NCI-H82 (cell line): ENCODE measurements at regions not wholly inside any gene's neighbourhood (a gene's known extent, or its start where the extent isn't known, plus 50 kb on each side); places are given as distances from the start of the nearest gene placed in this dataset.

Experiments used
- DNase-seq: peaks from one replicate; lab custom pipeline; 2025; lab: John Stamatoyannopoulos, UW

- no peak for DNase-seq
These were observed 481.5 kb upstream of the ZFHX3 start for GRCh38 chr16:73529303-73530012.

GRCh38 chr16:73527187-73527586 lies 479.3 kb upstream of the ZFHX3 start:
- no peak for DNase-seq

- DNase-seq = no peak
These were observed 478.3 kb upstream of the ZFHX3 start for GRCh38 chr16:73526011-73526804.

GRCh38 chr16:73523209-73523608 lies 475.3 kb upstream of the ZFHX3 start:
- DNase-seq = no peak

GRCh38 chr16:73521499-73521898 lies 473.6 kb upstream of the ZFHX3 start:
- DNase-seq = no peak

- no peak for DNase-seq
These were observed 467.7 kb upstream of the ZFHX3 start for GRCh38 chr16:73515616-73516015.

GRCh38 chr16:73510852-73511251 lies 462.9 kb upstream of the ZFHX3 start:
- no peak for DNase-seq

GRCh38 chr16:73506568-73507056 lies 458.7 kb upstream of the ZFHX3 start:
- no peak for DNase-seq

GRCh38 chr16:73505577-73505976 lies 457.6 kb upstream of the ZFHX3 start:
- DNase-seq = no peak

- DNase-seq = no peak
These were observed 457.0 kb upstream of the ZFHX3 start for GRCh38 chr16:73504591-73505575.

GRCh38 chr16:73503093-73503492 lies 455.2 kb upstream of the ZFHX3 start:
- DNase-seq = no peak

GRCh38 chr16:73499276-73499675 lies 451.3 kb upstream of the ZFHX3 start:
- no peak for DNase-seq

GRCh38 chr16:73485880-73486279 lies 438.0 kb upstream of the ZFHX3 start:
- DNase-seq = no peak

GRCh38 chr16:73483934-73484711 lies 436.2 kb upstream of the ZFHX3 start:
- DNase-seq = no peak

GRCh38 chr16:73483076-73483791 lies 435.3 kb upstream of the ZFHX3 start:
- DNase-seq = no peak

GRCh38 chr16:73482310-73482709 lies 434.4 kb upstream of the ZFHX3 start:
- no peak for DNase-seq

GRCh38 chr16:73480381-73480780 lies 432.5 kb upstream of the ZFHX3 start:
- no peak for DNase-seq

- DNase-seq = no peak
These were observed 425.8 kb upstream of the ZFHX3 start for GRCh38 chr16:73473713-73474112.

GRCh38 chr16:73464834-73465233 lies 416.9 kb upstream of the ZFHX3 start:
- no peak for DNase-seq

- no peak for DNase-seq
These were observed 411.7 kb upstream of the ZFHX3 start for GRCh38 chr16:73459586-73459985.

GRCh38 chr16:73457851-73458250 lies 409.9 kb upstream of the ZFHX3 start:
- DNase-seq = no peak
